H1 (cell line): ENCODE measurements at regions not wholly inside any gene's neighbourhood (a gene's known extent, or its start where the extent isn't known, plus 50 kb on each side); places are given as distances from the start of the nearest gene placed in this dataset.

Experiments
- CTCF ChIA-PET: fragments of 300-600 bp; sonication (Branson Sonifier 250); formaldehyde crosslinking; loops from one replicate; lab custom pipeline; 2021; ENCODE audit not compliant: partially characterized antibody; lab: Charles Lee
- POLR2A ChIA-PET: fragments of 300-600 bp; sonication (Branson Sonifier 250); formaldehyde crosslinking; loops from one replicate; lab custom pipeline; 2021; ENCODE audit warnings: inconsistent platforms; ENCODE audit not compliant: partially characterized antibody; lab: Charles Lee
- DNase-seq, 2 experiments: peaks; one replicate each; pipeline versions ENCODE4 v3.0.0 to v3.0.0-alpha.2; 2010 to 2022; ENCODE audit warnings: low spot score in 2 of 2, low read depth in 1 of 2, mixed read lengths in 1 of 2
- FAIRE-seq: peaks from 2 replicates; lab custom pipeline; 2011; peaks lifted over from hg19 to GRCh38; lab: Jason Lieb, UNC
- H2AFZ ChIP-seq: 2 replicates; pipeline ENCODE4 v1.8.1; 2012; ENCODE audit warnings: low read length, inconsistent platforms
- H2AK5ac ChIP-seq: 2 replicates; pipeline ENCODE4 v1.6.1; 2013; ENCODE audit warnings: low read depth, low read length
- H2BK120ac ChIP-seq: replicated peaks from 2 replicates; pipeline ENCODE3; 2013; ENCODE audit warnings: low read depth, low read length, inconsistent platforms
- H2BK12ac ChIP-seq: 2 replicates; pipeline ENCODE4 v1.6.1; 2013; ENCODE audit warnings: low read depth, low read length
- H2BK15ac ChIP-seq: 2 replicates; pipeline ENCODE4 v1.6.1; 2013; ENCODE audit warnings: low read length
- H2BK20ac ChIP-seq: 2 replicates; pipeline ENCODE4 v1.6.1; 2013; ENCODE audit warnings: low read length
- H2BK5ac ChIP-seq: 2 replicates; pipeline ENCODE4 v1.6.1; 2013; ENCODE audit warnings: low read depth, low read length
- H3K14ac ChIP-seq: 2 replicates; pipeline ENCODE4 v1.6.1; 2013; ENCODE audit warnings: inconsistent platforms; ENCODE audit not compliant: insufficient read length
- H3K18ac ChIP-seq: 2 replicates; pipeline ENCODE4 v1.6.1; 2013; ENCODE audit warnings: low read length; ENCODE audit errors: extremely low read depth
- H3K23ac ChIP-seq: 2 replicates; pipeline ENCODE4 v1.6.1; 2013; ENCODE audit warnings: inconsistent platforms; ENCODE audit not compliant: insufficient read length
- H3K23me2 ChIP-seq: 2 replicates; pipeline ENCODE4 v1.6.1; 2013; ENCODE audit warnings: low read depth, low read length
- H3K27ac ChIP-seq: 2 replicates; pipeline ENCODE4 v1.6.1; 2011; ENCODE audit warnings: low read depth, low read length, inconsistent platforms
- H3K27me3 ChIP-seq, 4 experiments: replicated peaks in 1 of 4; 1 replicate in 1 of 4; 2 replicates in 3 of 4; pipeline versions ENCODE4 v1.6.1 to v1.8.1; 2011 to 2013; ENCODE audit warnings: low read length in 3 of 4, mild to moderate bottlenecking in 3 of 4, inconsistent platforms in 2 of 4, mixed read lengths in 2 of 4, moderate library complexity in 1 of 4; ENCODE audit not compliant: control insufficient read depth in 3 of 4, insufficient read depth in 3 of 4; ENCODE audit errors: extremely low read depth in 1 of 4
- H3K36me3 ChIP-seq, 4 experiments: 2 replicates each; pipeline versions ENCODE4 v1.6.1 to v1.8.1; 2011 to 2013; ENCODE audit warnings: mild to moderate bottlenecking in 4 of 4, low read length in 3 of 4, moderate library complexity in 2 of 4, control low read depth in 1 of 4, inconsistent platforms in 1 of 4; ENCODE audit not compliant: insufficient read depth in 4 of 4, control insufficient read depth in 2 of 4
- H3K4ac ChIP-seq: replicated peaks from 2 replicates; pipeline ENCODE3; 2013; ENCODE audit warnings: low read length, low read depth, mixed read lengths, inconsistent platforms; ENCODE audit not compliant: insufficient read length
- H3K4me1 ChIP-seq, 4 experiments: replicated peaks in 1 of 4; 1 replicate in 1 of 4; 2 replicates in 3 of 4; pipeline versions ENCODE4 v1.6.1 to v1.8.1; 2011 to 2013; ENCODE audit warnings: low read length in 3 of 4, inconsistent platforms in 2 of 4, mixed read lengths in 1 of 4; ENCODE audit not compliant: insufficient read depth in 4 of 4, control insufficient read depth in 3 of 4
- H3K4me2 ChIP-seq, 2 experiments: 2 replicates each; pipeline versions ENCODE4 v1.6.1 to v1.8.1; 2011 to 2013; ENCODE audit warnings: low read depth in 2 of 2, low read length in 2 of 2, control low read depth in 1 of 2, inconsistent platforms in 1 of 2, mild to moderate bottlenecking in 1 of 2; ENCODE audit not compliant: insufficient read depth in 1 of 2
- H3K4me3 ChIP-seq, 4 experiments: fragments of 200-600, 300-600 bp in 1 of 4; sonication (generic), shearing (Covaris generic), sonication (Bioruptor Twin) in 1 of 4; 2 replicates each; pipeline versions ENCODE4 v1.5.1 to v1.8.1; 2011 to 2016; ENCODE audit warnings: low read length in 4 of 4, low read depth in 3 of 4, control low read depth in 2 of 4, inconsistent platforms in 2 of 4, mild to moderate bottlenecking in 2 of 4, mixed read lengths in 1 of 4, moderate library complexity in 1 of 4; ENCODE audit not compliant: insufficient read depth in 2 of 4; ENCODE audit errors: extremely low read depth in 1 of 4
- H3K56ac ChIP-seq: replicated peaks from 2 replicates; pipeline ENCODE3; 2013; ENCODE audit warnings: low read depth, mild to moderate bottlenecking, mixed read lengths, low read length, inconsistent platforms; ENCODE audit not compliant: insufficient read length
- H3K79me1 ChIP-seq: 2 replicates; pipeline ENCODE4 v1.6.1; 2013; ENCODE audit warnings: low read depth, low read length, control low read depth
- H3K79me2 ChIP-seq, 2 experiments: 2 replicates each; pipeline versions ENCODE4 v1.6.1 to v1.8.1; 2012 to 2013; ENCODE audit warnings: low read length in 2 of 2, mild to moderate bottlenecking in 2 of 2, inconsistent platforms in 1 of 2; ENCODE audit not compliant: insufficient read depth in 2 of 2, control insufficient read depth in 1 of 2
- H3K9ac ChIP-seq, 4 experiments: replicated peaks in 1 of 4; 1 replicate in 1 of 4; 2 replicates in 3 of 4; pipeline versions ENCODE4 v1.6.1 to v1.8.1; 2011 to 2013; ENCODE audit warnings: low read depth in 3 of 4, low read length in 3 of 4, control low read depth in 2 of 4, mild to moderate bottlenecking in 2 of 4, moderate library complexity in 2 of 4, inconsistent platforms in 1 of 4; ENCODE audit errors: extremely low read depth in 1 of 4
- H3K9me3 ChIP-seq, 2 experiments: 2 replicates each; pipeline versions ENCODE4 v1.6.1 to v1.8.1; 2012 to 2013; ENCODE audit warnings: mild to moderate bottlenecking in 2 of 2, moderate library complexity in 2 of 2, control low read depth in 1 of 2, inconsistent platforms in 1 of 2, low read depth in 1 of 2, low read length in 1 of 2, mixed read lengths in 1 of 2; ENCODE audit not compliant: insufficient read depth in 2 of 2
- H4K20me1 ChIP-seq, 2 experiments: replicated peaks in 1 of 2; 2 replicates each; pipeline versions ENCODE3 to v1.8.1; 2011 to 2013; ENCODE audit warnings: inconsistent platforms in 2 of 2, low read length in 2 of 2, mild to moderate bottlenecking in 1 of 2; ENCODE audit not compliant: insufficient read depth in 2 of 2, control insufficient read depth in 1 of 2
- H4K5ac ChIP-seq: 2 replicates; pipeline ENCODE4 v1.6.1; 2013; ENCODE audit warnings: low read length, low read depth, mixed read lengths, inconsistent platforms; ENCODE audit not compliant: insufficient read length
- H4K8ac ChIP-seq: 2 replicates; pipeline ENCODE4 v1.8.0; 2013; ENCODE audit warnings: mild to moderate bottlenecking, moderate library complexity, low read length, inconsistent platforms; ENCODE audit not compliant: insufficient read depth; ENCODE audit errors: extremely low read depth
- H4K91ac ChIP-seq: replicated peaks from 2 replicates; pipeline ENCODE3; 2013; ENCODE audit warnings: low read length, mixed read lengths, inconsistent platforms; ENCODE audit not compliant: insufficient read length
- ATF3 ChIP-seq: IDR thresholded peaks from 2 replicates; pipeline ENCODE4 v1.6.1; 2011; ENCODE audit warnings: low read depth, mild to moderate bottlenecking, low read length; ENCODE audit not compliant: insufficient read depth
- CBX5 ChIP-seq: fragments of 300-800, 300-1000 bp; sonication (generic); IDR thresholded peaks from 2 replicates; pipeline ENCODE4 v1.7.1; 2016; ENCODE audit warnings: antibody characterized with exemption, low read length, low read depth
- CBX8 ChIP-seq: fragments of 300-800, 300-1000 bp; sonication (generic); IDR thresholded peaks from 2 replicates; pipeline ENCODE4 v1.7.1; 2016; ENCODE audit warnings: low read depth, low read length, borderline replicate concordance
- CREB1 ChIP-seq: IDR thresholded peaks from 2 replicates; pipeline ENCODE4 v1.6.1; 2012; ENCODE audit warnings: inconsistent platforms
- KDM4A ChIP-seq: IDR thresholded peaks from one replicate; pipeline ENCODE4 v1.7.1; 2012; ENCODE audit warnings: low read depth, mild to moderate bottlenecking, moderate library complexity, low read length, inconsistent platforms; ENCODE audit not compliant: severe bottlenecking
- NRF1 ChIP-seq: IDR thresholded peaks from 2 replicates; pipeline ENCODE4 v1.6.1; 2011; ENCODE audit warnings: mild to moderate bottlenecking, low read depth, low read length, improper control_type of control experiment
- POU5F1 ChIP-seq: IDR thresholded peaks from 2 replicates; pipeline ENCODE4 v1.6.1; 2011; ENCODE audit warnings: low read depth, mild to moderate bottlenecking, low read length, moderate library complexity
- RFX5 ChIP-seq: IDR thresholded peaks from 2 replicates; pipeline ENCODE4 v1.6.1; 2011; ENCODE audit warnings: low read depth, low read length, improper control_type of control experiment, borderline replicate concordance
- RNF2 ChIP-seq: fragments of 200-900, 300-1000 bp; sonication (generic); IDR thresholded peaks from 2 replicates; pipeline ENCODE4 v1.7.1; 2016; ENCODE audit warnings: borderline replicate concordance, low read depth, mild to moderate bottlenecking, antibody characterized with exemption, low read length; ENCODE audit not compliant: poor library complexity, severe bottlenecking; ENCODE audit errors: missing control alignments
- SP4 ChIP-seq: IDR thresholded peaks from 2 replicates; pipeline ENCODE4 v1.6.1; 2012; ENCODE audit warnings: low read length, inconsistent platforms
- SRF ChIP-seq: IDR thresholded peaks from 2 replicates; pipeline ENCODE4 v1.6.1; 2011; ENCODE audit warnings: mild to moderate bottlenecking, low read depth, low read length, moderate library complexity
- TCF12 ChIP-seq: IDR thresholded peaks from 2 replicates; pipeline ENCODE4 v1.6.1; 2011; ENCODE audit warnings: low read depth, mild to moderate bottlenecking, low read length
- TEAD4 ChIP-seq: IDR thresholded peaks from 2 replicates; pipeline ENCODE4 v1.6.1; 2012; ENCODE audit warnings: low read depth, low read length, inconsistent platforms, mixed read lengths
- whole genome bisulfite sequencing, 2 experiments: shearing (Covaris generic) in 1 of 2; methylation state at CpG; one replicate each; pipeline versions ENCODE4 v1.1.6 to v1.1.7; 2013 to 2015; ENCODE audit warnings: low lambda C conversion rate in 2 of 2, mixed read lengths in 2 of 2, inconsistent platforms in 1 of 2, low coverage in 1 of 2, missing lambda C conversion rate in 1 of 2; ENCODE audit not compliant: insufficient replicate concordance in 2 of 2, insufficient coverage in 1 of 2, insufficient read length in 1 of 2; ENCODE audit errors: extremely low coverage in 1 of 2, missing lambda C conversion rate in 1 of 2; 5-methylcytosine and 5-hydroxymethylcytosine counted together
- TF ChIP-seq, protein P1 (sequence below): IDR thresholded peaks from 2 replicates; pipeline ENCODE4 v1.6.1; 2011; ENCODE audit warnings: low read length, improper control_type of control experiment

DNA sequence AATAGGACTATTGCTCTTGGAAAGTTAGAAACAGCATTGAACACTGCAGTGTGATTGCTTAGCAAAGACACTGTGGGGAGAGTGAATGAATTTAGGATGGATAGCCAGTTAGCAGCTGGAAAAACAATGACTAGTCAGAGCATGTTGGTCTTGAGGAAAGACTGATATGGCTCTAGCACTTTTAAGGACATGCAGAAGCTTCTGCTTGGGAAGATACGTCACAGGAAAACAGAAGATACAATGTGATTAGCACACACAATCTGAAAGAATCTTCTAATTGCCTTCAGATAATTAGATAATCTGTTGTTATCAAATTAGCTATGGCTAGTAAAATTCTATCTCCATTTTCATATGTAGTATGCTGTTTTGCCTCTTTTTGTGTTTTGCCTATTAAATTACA is 530.7 kb upstream of the CHORDC1 start:
- Histone ChIP-seq H3K79me2 (no peaks in the 10 kb centered on the region), H3K36me3 (no peaks in the 10 kb centered on the region), H3K14ac (no peak overlapping the region), H4K91ac (no peak overlapping the region), H3K4me3 (no peak overlapping the region), H4K20me1 (no peaks in the 10 kb centered on the region), H2BK120ac (no peak overlapping the region), H4K8ac (no peak overlapping the region), H3K23ac (no peak overlapping the region), H3K9ac (no peak overlapping the region), H3K4me2 (no peak overlapping the region), H3K9me3 (no peaks in the 10 kb centered on the region), H3K4ac (no peak overlapping the region), H3K23me2 (no peaks in the 10 kb centered on the region), H2BK5ac (no peak overlapping the region), H3K18ac (no peak overlapping the region), H2AFZ (0 out of 2 replicates have a peak overlapping the region, but pooled peaks have one; percentile 61), H3K27ac (no peak overlapping the region), H2BK20ac (no peak overlapping the region), H2BK12ac (no peak overlapping the region), H3K27me3 (no peaks in the 10 kb centered on the region), H3K56ac (no peak overlapping the region), H4K5ac (no peak overlapping the region), H3K79me1 (no peaks in the 10 kb centered on the region), H2AK5ac (no peak overlapping the region), H3K4me1 (no peaks in the 10 kb centered on the region), H2BK15ac (no peak overlapping the region)
- DNase-seq (no peak), FAIRE-seq (no peak)
- CTCF ChIA-PET = no interaction called here
- WGBS, 2 experiments = 100% methylated on average over 1 of the region's 1 CpG; no CpG with 5 or more reads in 1 of the 2 experiments
- POLR2A ChIA-PET = no interaction called here
- TF ChIP-seq RNF2 = no peak
- TF ChIP-seq SRF = no peak
- TF ChIP-seq KDM4A = no peak
- TF ChIP-seq CREB1 = no peak
- TF ChIP-seq ATF3 = no peak
- no peak for TF ChIP-seq CBX5
- TF ChIP-seq CBX8 = no peak
- TF ChIP-seq, protein P1, sequence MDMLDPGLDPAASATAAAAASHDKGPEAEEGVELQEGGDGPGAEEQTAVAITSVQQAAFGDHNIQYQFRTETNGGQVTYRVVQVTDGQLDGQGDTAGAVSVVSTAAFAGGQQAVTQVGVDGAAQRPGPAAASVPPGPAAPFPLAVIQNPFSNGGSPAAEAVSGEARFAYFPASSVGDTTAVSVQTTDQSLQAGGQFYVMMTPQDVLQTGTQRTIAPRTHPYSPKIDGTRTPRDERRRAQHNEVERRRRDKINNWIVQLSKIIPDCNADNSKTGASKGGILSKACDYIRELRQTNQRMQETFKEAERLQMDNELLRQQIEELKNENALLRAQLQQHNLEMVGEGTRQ = no peak
- TF ChIP-seq POU5F1 = no peak
- TF ChIP-seq NRF1 = no peak
- TF ChIP-seq SP4 = no peak
- TF ChIP-seq TEAD4 = no peak
- no peak for TF ChIP-seq RFX5
- TF ChIP-seq TCF12 = no peak
